Spleen (tissue), 11 donors: ENCODE measurements at regions not wholly inside any gene's neighbourhood (a gene's known extent, or its start where the extent isn't known, plus 50 kb on each side); places are given as distances from the start of the nearest gene placed in this dataset.
"Not testable (repeated sequence)": the region's sequence is repeated elsewhere in the genome, so short reads cannot be mapped to it uniquely, and the experiment has no call there.

Source experiments
- DNase-seq: peaks from one replicate; pipeline ENCODE4 v3.0.0-alpha.2; 2020
- H3K27ac ChIP-seq, 8 donors: fragments of 200-600 bp; sonication (generic) in 7 of 8; 1 replicate in 4 of 8; 2 replicates in 4 of 8; pipeline versions ENCODE4 v1.5.0 to v1.8.0; 2016 to 2021; ENCODE audit warnings: inconsistent platforms in 4 of 8, mild to moderate bottlenecking in 4 of 8, moderate library complexity in 1 of 8
- H3K27me3 ChIP-seq, 7 donors: fragments of 200-600 bp; sonication (generic) in 6 of 7; replicated peaks in 1 of 7; 1 replicate in 4 of 7; 2 replicates in 3 of 7; pipeline versions ENCODE4 v1.5.0 to v1.8.0; 2016 to 2021; ENCODE audit warnings: inconsistent platforms in 3 of 7, mild to moderate bottlenecking in 1 of 7
- H3K36me3 ChIP-seq, 6 donors: fragments of 200-600 bp; sonication (generic) in 5 of 6; 1 replicate in 4 of 6; 2 replicates in 2 of 6; pipeline versions ENCODE4 v1.5.0 to v1.8.0; 2016 to 2021; ENCODE audit warnings: inconsistent platforms in 2 of 6
- H3K4me1 ChIP-seq, 6 donors: fragments of 200-600 bp; sonication (generic) in 5 of 6; 1 replicate in 3 of 6; 2 replicates in 3 of 6; pipeline versions ENCODE4 v1.5.0 to v1.8.0; 2016 to 2021; ENCODE audit warnings: inconsistent platforms in 3 of 6
- H3K4me3 ChIP-seq, 8 donors: fragments of 200-600 bp; sonication (generic) in 7 of 8; 1 replicate in 4 of 8; 2 replicates in 4 of 8; pipeline versions ENCODE4 v1.5.0 to v1.8.0; 2016 to 2021; ENCODE audit warnings: inconsistent platforms in 4 of 8, mild to moderate bottlenecking in 4 of 8, moderate library complexity in 2 of 8
- H3K9me3 ChIP-seq, 8 donors: fragments of 200-600 bp; sonication (generic) in 7 of 8; 1 replicate in 4 of 8; 2 replicates in 4 of 8; pipeline versions ENCODE4 v1.5.0 to v1.8.0; 2016 to 2021; ENCODE audit warnings: inconsistent platforms in 4 of 8
- CTCF ChIP-seq, 11 experiments: fragments of 200-600 bp in 7 of 11; fragments of 450-650 bp in 4 of 11; sonication (generic) in 4 of 11; IDR thresholded peaks in 8 of 11; conservative IDR thresholded peaks in 3 of 11; 1 replicate in 7 of 11; 2 replicates in 4 of 11; pipeline versions ENCODE4 v1.4.0 to v1.8.0; 2016 to 2021; ENCODE audit warnings: antibody characterized with exemption in 11 of 11, inconsistent platforms in 4 of 11, mild to moderate bottlenecking in 1 of 11
- POLR2A ChIP-seq, 3 donors: fragments of 450-650 bp; IDR thresholded peaks; one replicate each; pipeline ENCODE4 v1.5.1; 2017; ENCODE audit warnings: antibody characterized with exemption in 3 of 3, mild to moderate bottlenecking in 1 of 3
- POLR2AphosphoS5 ChIP-seq, 3 donors: sonication (generic); formaldehyde crosslinking; IDR thresholded peaks; one replicate each; pipeline ENCODE4 v1.5.1; 2017; ENCODE audit warnings: antibody characterized with exemption in 3 of 3
- WGBS, 5 donors: extraction: QIAGEN DNeasy Blood & Tissue Kit in 3 of 5; methylation state at CpG; one replicate each; pipeline versions ENCODE4 v1.1.5 to v1.1.7; 2013 to 2018; 5-methylcytosine and 5-hydroxymethylcytosine counted together
- intact Hi-C: fragments of 100-400 bp; cut with DNase I; formaldehyde crosslinking; loops from one replicate; pipeline ENCODE4 v1.15.0; 2023; ENCODE audit warnings: low total_unique reads
- donor health status: healthy with polysubstance abuse.
- donor health status: DM: no; HTN: no; CAD: no; lungs with moderate emphysema.
- donor health status: DM: no; HTN: no; CAD: no.
- donor health status: Bipolar disorder and iron deficiency.
- donor health status: healthy.
- donor health status: DM: no; HTN: no; CAD: no.
- donor health status: DM: yes; HTN: yes; CAD: no.

GRCh38 chr11:112345706-112346105 lies 85.0 kb upstream of the PLET1 start:
- intact Hi-C loops = no loop called here
- WGBS, 5 donors = 73 to 81% (median 77%) methylated on average over 4 of the region's 4 CpGs
- TF ChIP-seq POLR2AphosphoS5 (IDR thresholded peaks at IDR 0.05) (no peak), CTCF (IDR thresholded peaks at IDR 0.05 in 8 of 11, conservative IDR thresholded peaks at IDR 0.05 in 3 of 11) (no peak), POLR2A (IDR thresholded peaks at IDR 0.05) (no peak)
- no peaks in the 10 kb centered on the region for H3K36me3 ChIP-seq
- no peaks in the 10 kb centered on the region for H3K27me3 ChIP-seq
- no peaks in the 10 kb centered on the region for H3K4me1 ChIP-seq
- H3K4me3 ChIP-seq = no peak overlapping the region
- no peak overlapping the region for H3K27ac ChIP-seq
- no peaks in the 10 kb centered on the region for H3K9me3 ChIP-seq
- no peak for DNase-seq

GRCh38 chr11:112346586-112346985 lies 85.9 kb upstream of the PLET1 start:
- intact Hi-C loops = no loop called here
- no peak overlapping the region for H3K4me3 ChIP-seq
- 91 to 97% (median 95%) methylated on average over 5 of the region's 5 CpGs for WGBS, 5 donors

GRCh38 chr11:112348480-112349029 lies 87.9 kb upstream of the PLET1 start:
- intact Hi-C loops = no loop called here
- Histone ChIP-seq H3K4me1 (no peaks in the 10 kb centered on the region), H3K27me3 (no peaks in the 10 kb centered on the region), H3K27ac (no peak overlapping the region), H3K4me3 (no peak overlapping the region), H3K36me3 (no peaks in the 10 kb centered on the region), H3K9me3 (peaks cover 0 to 7% (median 0%) of the 10 kb centered on the region in 8 donors)
- TF ChIP-seq POLR2AphosphoS5 (IDR thresholded peaks at IDR 0.05) = no peak
- DNase-seq = no peak
- WGBS, 5 donors = 56 to 72% (median 66%) methylated on average over 6 of the region's 6 CpGs

More at GRCh38 chr11:112346586-112346985, 85.9 kb upstream of the PLET1 start:
- no peaks in the 10 kb centered on the region for H3K4me1 ChIP-seq
- DNase-seq = no peak
- no peaks in the 10 kb centered on the region for H3K36me3 ChIP-seq
- H3K9me3 ChIP-seq = peaks cover 0 to 7% (median 0%) of the 10 kb centered on the region in 8 donors
- TF ChIP-seq POLR2A (IDR thresholded peaks at IDR 0.05) (no peak), CTCF (IDR thresholded peaks at IDR 0.05 in 8 of 11, conservative IDR thresholded peaks at IDR 0.05 in 3 of 11) (no peak), POLR2AphosphoS5 (IDR thresholded peaks at IDR 0.05) (no peak)
- no peak overlapping the region for H3K27ac ChIP-seq
- H3K27me3 ChIP-seq = no peaks in the 10 kb centered on the region

GRCh38 chr11:112351423-112351822 lies 90.8 kb upstream of the PLET1 start:
- H3K4me3 ChIP-seq, H3K9me3 ChIP-seq, H3K27ac ChIP-seq, intact Hi-C loops, H3K27me3 ChIP-seq, H3K36me3 ChIP-seq, DNase-seq, H3K4me1 ChIP-seq: not testable (repeated sequence)
- WGBS, 5 donors = 91 to 97% (median 92%) methylated on average over 3 of the region's 3 CpGs

- Histone ChIP-seq H3K4me3 (no peak overlapping the region), H3K4me1 (no peaks in the 10 kb centered on the region), H3K27ac (no peak overlapping the region), H3K36me3 (no peaks in the 10 kb centered on the region), H3K9me3 (peaks cover 0 to 7% (median 0%) of the 10 kb centered on the region in 8 donors), H3K27me3 (no peaks in the 10 kb centered on the region)
- no peak for DNase-seq
- 75 to 85% (median 78%) methylated on average over 2 of the region's 2 CpGs for WGBS, 5 donors
- no peak for TF ChIP-seq POLR2A (IDR thresholded peaks at IDR 0.05)
- no peak for TF ChIP-seq CTCF (IDR thresholded peaks at IDR 0.05 in 8 of 11, conservative IDR thresholded peaks at IDR 0.05 in 3 of 11)
- TF ChIP-seq POLR2AphosphoS5 (IDR thresholded peaks at IDR 0.05) = no peak
- intact Hi-C loops = no loop called here
Observed at GRCh38 chr11:112352907-112353306, 92.2 kb upstream of the PLET1 start.
